ENCODE measurements at regions not wholly inside any gene's neighbourhood (a gene's known extent, or its start where the extent isn't known, plus 50 kb on each side); places are given as distances from the start of the nearest gene placed in this dataset.
"Not testable (repeated sequence)": the region's sequence is repeated elsewhere in the genome, so short reads cannot be mapped to it uniquely, and the experiment has no call there.

- H3K27ac ChIP-seq (ENCODE audit: extremely low read depth, low read depth, low read length); DNase-seq (ENCODE audit: extremely low read depth in 1 of 4, low spot score in 3 of 4); in situ Hi-C loops (cut with MboI); H3K79me2 ChIP-seq (ENCODE audit: control insufficient read depth, insufficient read depth, low read length); ATAC-seq; H3K36me3 ChIP-seq (ENCODE audit: control insufficient read depth, insufficient read depth, low read length); H3K4me1 ChIP-seq (replicated peaks in 1 of 2; ENCODE audit: control insufficient read depth in 2 of 2, insufficient read depth in 2 of 2, low read length in 2 of 2); intact Hi-C loops (cut with micrococcal nuclease); H3K4me2 ChIP-seq (ENCODE audit: insufficient read depth, low read length); H3K27me3 ChIP-seq (ENCODE audit: control insufficient read depth in 2 of 2, insufficient read depth in 2 of 2, low read length in 2 of 2); H4K20me1 ChIP-seq (replicated peaks; ENCODE audit: control insufficient read depth, insufficient read depth, low read length); H3K9ac ChIP-seq (ENCODE audit: insufficient read depth in 1 of 2, low read depth in 2 of 2, low read length in 2 of 2); POLR2A ChIA-PET; H2AFZ ChIP-seq (ENCODE audit: low read depth, low read length); CTCF ChIA-PET (ENCODE audit: low intra/inter-chr PET ratio); H3K9me1 ChIP-seq (ENCODE audit: control insufficient read depth, insufficient read depth, low read length); H3K4me3 ChIP-seq; BruUV-seq (replicated peaks); FAIRE-seq; H3K9me3 ChIP-seq (replicated peaks; ENCODE audit: control insufficient read depth, insufficient read depth, low read depth, low read length): not testable (repeated sequence)
- 0% methylated on average over 3 of the region's 10 CpGs for WGBS (ENCODE audit: insufficient coverage, low coverage, missing lambda C conversion rate)
Measured at GRCh38 chr2:110311713-110312444, 99.5 kb upstream of the MTLN start.

- FAIRE-seq = peak; percentile 29
Measured at GRCh38 chr2:110310988-110311475, 98.7 kb upstream of the MTLN start.

GRCh38 chr2:110308728-110309127, 96.4 kb upstream of the MTLN start:
- POLR2A ChIA-PET; H3K4me2 ChIP-seq (ENCODE audit: insufficient read depth, low read length); H3K4me3 ChIP-seq; H3K9ac ChIP-seq (ENCODE audit: insufficient read depth in 1 of 2, low read depth in 2 of 2, low read length in 2 of 2); H3K36me3 ChIP-seq (ENCODE audit: control insufficient read depth, insufficient read depth, low read length); DNase-seq (ENCODE audit: extremely low read depth in 1 of 4, low spot score in 3 of 4); H2AFZ ChIP-seq (ENCODE audit: low read depth, low read length); intact Hi-C loops (cut with micrococcal nuclease); H3K27me3 ChIP-seq (ENCODE audit: control insufficient read depth in 2 of 2, insufficient read depth in 2 of 2, low read length in 2 of 2); H3K4me1 ChIP-seq (replicated peaks in 1 of 2; ENCODE audit: control insufficient read depth in 2 of 2, insufficient read depth in 2 of 2, low read length in 2 of 2); ATAC-seq; H3K9me3 ChIP-seq (replicated peaks; ENCODE audit: control insufficient read depth, insufficient read depth, low read depth, low read length); H4K20me1 ChIP-seq (replicated peaks; ENCODE audit: control insufficient read depth, insufficient read depth, low read length); CTCF ChIA-PET (ENCODE audit: low intra/inter-chr PET ratio); H3K27ac ChIP-seq (ENCODE audit: extremely low read depth, low read depth, low read length); H3K79me2 ChIP-seq (ENCODE audit: control insufficient read depth, insufficient read depth, low read length); BruUV-seq (replicated peaks); H3K9me1 ChIP-seq (ENCODE audit: control insufficient read depth, insufficient read depth, low read length); in situ Hi-C loops (cut with MboI): not testable (repeated sequence)
- no CpG with 5 or more reads among the region's 3 CpGs for WGBS (ENCODE audit: insufficient coverage, low coverage, missing lambda C conversion rate)
- peak; percentile 15 for FAIRE-seq

More at GRCh38 chr2:110310988-110311475, 98.7 kb upstream of the MTLN start:
- H3K4me2 ChIP-seq (ENCODE audit: insufficient read depth, low read length); H3K36me3 ChIP-seq (ENCODE audit: control insufficient read depth, insufficient read depth, low read length); H3K4me3 ChIP-seq; DNase-seq (ENCODE audit: extremely low read depth in 1 of 4, low spot score in 3 of 4); intact Hi-C loops (cut with micrococcal nuclease); H3K9ac ChIP-seq (ENCODE audit: insufficient read depth in 1 of 2, low read depth in 2 of 2, low read length in 2 of 2); H4K20me1 ChIP-seq (replicated peaks; ENCODE audit: control insufficient read depth, insufficient read depth, low read length); H3K4me1 ChIP-seq (replicated peaks in 1 of 2; ENCODE audit: control insufficient read depth in 2 of 2, insufficient read depth in 2 of 2, low read length in 2 of 2); H3K27ac ChIP-seq (ENCODE audit: extremely low read depth, low read depth, low read length); in situ Hi-C loops (cut with MboI); POLR2A ChIA-PET; ATAC-seq; BruUV-seq (replicated peaks); H2AFZ ChIP-seq (ENCODE audit: low read depth, low read length); H3K79me2 ChIP-seq (ENCODE audit: control insufficient read depth, insufficient read depth, low read length); CTCF ChIA-PET (ENCODE audit: low intra/inter-chr PET ratio); H3K27me3 ChIP-seq (ENCODE audit: control insufficient read depth in 2 of 2, insufficient read depth in 2 of 2, low read length in 2 of 2); H3K9me1 ChIP-seq (ENCODE audit: control insufficient read depth, insufficient read depth, low read length); H3K9me3 ChIP-seq (replicated peaks; ENCODE audit: control insufficient read depth, insufficient read depth, low read depth, low read length): not testable (repeated sequence)

GRCh38 chr2:110292807-110293206, 80.5 kb upstream of the MTLN start:
- H3K36me3 ChIP-seq (ENCODE audit: control insufficient read depth, insufficient read depth, low read length); POLR2A ChIA-PET: not testable (repeated sequence)

More at GRCh38 chr2:110292807-110293206, 80.5 kb upstream of the MTLN start:
- in situ Hi-C loops (cut with MboI); CTCF ChIA-PET (ENCODE audit: low intra/inter-chr PET ratio); H2AFZ ChIP-seq (ENCODE audit: low read depth, low read length); H3K27me3 ChIP-seq (ENCODE audit: control insufficient read depth in 2 of 2, insufficient read depth in 2 of 2, low read length in 2 of 2); DNase-seq (ENCODE audit: extremely low read depth in 1 of 4, low spot score in 3 of 4); H4K20me1 ChIP-seq (replicated peaks; ENCODE audit: control insufficient read depth, insufficient read depth, low read length); H3K27ac ChIP-seq (ENCODE audit: extremely low read depth, low read depth, low read length); H3K9me1 ChIP-seq (ENCODE audit: control insufficient read depth, insufficient read depth, low read length); ATAC-seq; H3K4me2 ChIP-seq (ENCODE audit: insufficient read depth, low read length); H3K79me2 ChIP-seq (ENCODE audit: control insufficient read depth, insufficient read depth, low read length); FAIRE-seq; H3K9me3 ChIP-seq (replicated peaks; ENCODE audit: control insufficient read depth, insufficient read depth, low read depth, low read length); intact Hi-C loops (cut with micrococcal nuclease); H3K4me3 ChIP-seq; H3K9ac ChIP-seq (ENCODE audit: insufficient read depth in 1 of 2, low read depth in 2 of 2, low read length in 2 of 2); BruUV-seq (replicated peaks); H3K4me1 ChIP-seq (replicated peaks in 1 of 2; ENCODE audit: control insufficient read depth in 2 of 2, insufficient read depth in 2 of 2, low read length in 2 of 2): not testable (repeated sequence)
- WGBS (ENCODE audit: insufficient coverage, low coverage, missing lambda C conversion rate) = no CpG with 5 or more reads among the region's 4 CpGs

All from K562 (cell line).